ENCODE measurements at regions not wholly inside any gene's neighbourhood (a gene's known extent, or its start where the extent isn't known, plus 50 kb on each side); places are given as distances from the start of the nearest gene placed in this dataset.
A peak's percentile ranks its signal among the peaks of the same experiment; 100 is the strongest.

DNA sequence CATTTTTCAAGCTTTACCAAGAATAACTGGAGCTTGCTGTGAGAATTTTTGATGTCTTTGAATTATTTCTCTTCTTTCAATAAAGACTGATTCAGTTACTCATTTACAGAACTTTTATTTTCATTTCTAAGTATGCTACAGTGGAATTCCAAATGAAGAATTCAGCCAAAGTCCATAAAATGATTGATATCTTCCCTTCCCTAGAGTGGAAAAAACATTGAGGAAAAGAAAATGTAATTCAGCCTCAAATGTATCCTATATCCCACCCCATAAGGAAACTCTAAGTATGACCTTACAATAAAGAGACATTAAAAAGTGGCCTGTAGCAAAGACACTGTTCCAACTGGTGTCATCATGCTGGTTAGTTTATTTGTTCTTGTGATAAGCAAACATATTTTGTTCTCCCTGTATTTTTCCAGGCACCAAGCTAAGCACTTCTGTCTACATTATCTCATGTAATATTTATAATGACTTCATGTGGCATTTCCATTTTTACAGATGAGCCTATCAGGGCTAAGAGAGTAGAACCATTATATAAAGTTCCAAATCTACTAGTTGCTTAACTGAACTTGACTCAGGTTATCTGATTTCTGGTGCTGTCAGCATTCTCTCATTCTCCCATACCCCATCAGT, 450.4 kb downstream of the NEBL start:
- peak overlapping the region; percentile 82 for H3K27ac ChIP-seq
- no peak for TF ChIP-seq ZFX (IDR thresholded peaks at IDR 0.05; ENCODE audit: borderline replicate concordance)
- TF ChIP-seq, protein P1, sequence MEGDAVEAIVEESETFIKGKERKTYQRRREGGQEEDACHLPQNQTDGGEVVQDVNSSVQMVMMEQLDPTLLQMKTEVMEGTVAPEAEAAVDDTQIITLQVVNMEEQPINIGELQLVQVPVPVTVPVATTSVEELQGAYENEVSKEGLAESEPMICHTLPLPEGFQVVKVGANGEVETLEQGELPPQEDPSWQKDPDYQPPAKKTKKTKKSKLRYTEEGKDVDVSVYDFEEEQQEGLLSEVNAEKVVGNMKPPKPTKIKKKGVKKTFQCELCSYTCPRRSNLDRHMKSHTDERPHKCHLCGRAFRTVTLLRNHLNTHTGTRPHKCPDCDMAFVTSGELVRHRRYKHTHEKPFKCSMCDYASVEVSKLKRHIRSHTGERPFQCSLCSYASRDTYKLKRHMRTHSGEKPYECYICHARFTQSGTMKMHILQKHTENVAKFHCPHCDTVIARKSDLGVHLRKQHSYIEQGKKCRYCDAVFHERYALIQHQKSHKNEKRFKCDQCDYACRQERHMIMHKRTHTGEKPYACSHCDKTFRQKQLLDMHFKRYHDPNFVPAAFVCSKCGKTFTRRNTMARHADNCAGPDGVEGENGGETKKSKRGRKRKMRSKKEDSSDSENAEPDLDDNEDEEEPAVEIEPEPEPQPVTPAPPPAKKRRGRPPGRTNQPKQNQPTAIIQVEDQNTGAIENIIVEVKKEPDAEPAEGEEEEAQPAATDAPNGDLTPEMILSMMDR (IDR thresholded peaks at IDR 0.05) = no peak

DNA sequence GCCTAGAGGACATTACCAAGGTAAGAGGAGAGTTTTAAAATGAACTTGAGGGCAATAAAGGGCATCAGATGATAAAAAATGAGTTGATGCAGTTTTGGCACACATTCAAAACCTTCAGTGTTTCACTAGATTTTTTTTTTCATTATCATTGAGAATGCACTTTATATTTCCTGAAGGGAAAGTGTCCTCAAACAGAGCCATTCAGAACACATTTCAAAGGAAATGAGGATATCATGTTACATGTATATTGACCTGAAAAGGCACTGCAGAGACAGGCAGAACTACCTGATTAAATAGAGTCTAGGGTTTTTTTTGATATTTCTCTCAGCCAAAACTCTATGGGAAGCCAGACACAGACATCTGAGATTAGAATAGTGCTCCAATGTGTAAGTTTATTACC, 454.0 kb downstream of the NEBL start:
- H3K27ac ChIP-seq = no peak overlapping the region
- no peak for TF ChIP-seq ZFX (IDR thresholded peaks at IDR 0.05; ENCODE audit: borderline replicate concordance)
- TF ChIP-seq, protein P1 (IDR thresholded peaks at IDR 0.05) = no peak

DNA sequence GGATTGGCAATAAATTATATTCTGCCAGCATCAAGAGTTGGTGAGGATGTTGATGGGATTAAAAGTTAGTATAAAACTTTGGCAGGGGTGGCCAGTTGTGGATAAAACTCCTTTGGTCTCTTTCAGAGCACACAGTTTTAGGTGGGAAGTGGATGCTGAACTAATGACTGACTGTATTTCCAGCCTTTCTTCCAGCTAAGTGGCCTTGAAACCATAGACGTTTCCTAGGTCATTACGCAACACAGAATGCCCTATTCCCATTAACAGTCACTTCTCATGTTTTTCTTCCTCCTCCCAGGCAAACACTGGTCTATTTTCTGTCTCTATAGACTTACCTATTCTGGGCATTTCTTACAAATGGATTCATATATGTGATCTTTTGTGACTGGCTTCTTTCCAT, 467.4 kb downstream of the NEBL start:
- H3K27ac ChIP-seq = no peak overlapping the region
- TF ChIP-seq, protein P1 (IDR thresholded peaks at IDR 0.05) = no peak
- no peak for TF ChIP-seq ZFX (IDR thresholded peaks at IDR 0.05; ENCODE audit: borderline replicate concordance)

DNA sequence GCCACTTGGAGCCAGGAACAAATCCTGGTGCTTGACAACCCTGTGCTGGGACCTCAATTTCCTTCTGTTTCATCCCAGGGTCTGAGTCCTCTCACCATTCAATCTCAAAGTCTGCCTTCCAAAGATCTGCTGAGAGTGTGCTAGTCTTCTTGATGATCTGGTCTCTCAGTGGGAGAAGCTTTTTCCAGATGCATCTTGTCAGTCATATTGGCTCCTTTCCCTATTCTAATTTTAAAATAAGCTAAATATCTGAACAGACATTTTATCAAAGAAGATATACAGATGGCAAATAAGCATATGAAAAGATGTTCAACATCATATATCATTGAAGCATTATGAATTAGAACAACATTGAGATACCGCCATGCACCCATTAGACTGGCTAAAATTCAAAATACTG, 469.3 kb downstream of the NEBL start:
- H3K27ac ChIP-seq = no peak overlapping the region
- TF ChIP-seq ZFX (IDR thresholded peaks at IDR 0.05; ENCODE audit: borderline replicate concordance) = no peak
- TF ChIP-seq, protein P1 (IDR thresholded peaks at IDR 0.05) = no peak

DNA sequence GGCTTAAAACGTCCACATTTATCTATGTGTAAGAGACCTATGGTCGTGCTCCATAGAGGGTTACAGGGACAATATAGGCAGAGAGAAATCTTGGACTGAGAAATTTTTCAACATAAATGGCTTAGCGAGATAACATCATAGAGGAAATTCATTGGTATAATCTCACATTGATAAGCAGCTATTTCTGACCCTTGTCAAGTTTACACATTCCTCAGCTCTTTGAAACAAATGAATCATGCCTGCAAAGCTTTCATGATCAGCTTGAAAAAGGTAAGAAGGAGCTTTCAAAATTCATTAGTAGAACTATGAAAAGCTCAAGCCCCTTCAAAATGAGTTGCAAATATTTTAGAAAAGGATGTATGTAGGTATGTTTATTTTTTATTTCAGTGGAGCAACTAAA, 478.8 kb downstream of the NEBL start:
- H3K27ac ChIP-seq = no peak overlapping the region
- TF ChIP-seq, protein P1 (IDR thresholded peaks at IDR 0.05) = no peak
- TF ChIP-seq ZFX (IDR thresholded peaks at IDR 0.05; ENCODE audit: borderline replicate concordance) = no peak

DNA sequence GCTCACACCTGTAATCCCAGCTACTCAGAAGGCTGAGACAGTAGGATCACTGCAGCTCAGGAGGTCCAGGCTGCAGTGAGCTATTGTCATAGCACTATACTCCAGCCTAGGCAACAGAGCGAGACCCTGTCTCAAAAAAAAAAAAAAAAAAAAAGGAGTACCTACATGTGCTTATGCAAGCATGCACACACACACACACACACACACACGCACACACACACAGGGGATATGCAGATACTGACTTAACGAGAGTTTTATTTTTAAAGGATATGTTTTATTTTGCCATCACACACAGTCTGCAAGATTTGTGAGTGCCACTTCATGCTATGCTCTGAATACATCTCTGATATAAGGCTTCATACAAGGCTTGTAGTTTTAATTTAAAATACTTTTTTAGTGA, 479.3 kb downstream of the NEBL start:
- TF ChIP-seq ZFX (IDR thresholded peaks at IDR 0.05; ENCODE audit: borderline replicate concordance) = no peak
- TF ChIP-seq, protein P1 (IDR thresholded peaks at IDR 0.05) = no peak
- H3K27ac ChIP-seq = no peak overlapping the region

DNA sequence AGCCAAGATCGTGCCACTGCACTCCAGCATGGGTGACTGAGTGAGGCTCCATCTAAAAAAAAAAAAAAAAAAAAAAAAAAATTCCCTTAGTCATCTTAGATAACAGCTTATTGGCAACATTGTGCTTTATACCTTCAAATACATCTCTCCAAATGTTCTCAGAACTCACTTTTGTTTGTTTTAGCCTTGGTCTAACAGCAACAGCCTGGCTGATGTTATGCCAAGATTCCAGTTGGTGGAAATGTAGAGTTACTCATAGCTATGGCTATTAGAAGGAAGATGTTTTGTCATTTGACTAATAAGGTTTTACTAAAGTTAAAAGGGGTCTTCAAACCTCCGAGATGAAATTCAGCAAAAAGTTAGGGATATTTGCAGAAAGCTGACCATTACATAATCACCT, 481.4 kb downstream of the NEBL start:
- H3K27ac ChIP-seq = no peak overlapping the region
- no peak for TF ChIP-seq ZFX (IDR thresholded peaks at IDR 0.05; ENCODE audit: borderline replicate concordance)
- TF ChIP-seq, protein P1 (IDR thresholded peaks at IDR 0.05) = no peak
